ENCODE measurements at regions not wholly inside any gene's neighbourhood (a gene's known extent, or its start where the extent isn't known, plus 50 kb on each side); places are given as distances from the start of the nearest gene placed in this dataset.

GRCh38 chr13:104967836-104968630 is 1567.4 kb downstream of the EFNB2 start:
- Histone ChIP-seq H3K27me3 (ENCODE audit: insufficient read depth, low read length) (no peaks in the 10 kb centered on the region), H3K4me2 (ENCODE audit: low read length) (no peak overlapping the region), H2AFZ (ENCODE audit: low read depth, low read length, poor library complexity, severe bottlenecking) (no peak overlapping the region), H4K20me1 (ENCODE audit: insufficient read depth) (no peaks in the 10 kb centered on the region), H3K4me1 (ENCODE audit: control insufficient read depth in 1 of 2, insufficient read depth in 2 of 2, low read length in 2 of 2) (no peaks in the 10 kb centered on the region), H3K4me3 (replicated peaks in 1 of 2; ENCODE audit: low read depth in 1 of 2, low read length in 2 of 2) (no peak overlapping the region), H3K27ac (ENCODE audit: low read depth, low read length) (no peak overlapping the region), H3K9me3 (ENCODE audit: control insufficient read depth in 1 of 2, insufficient read depth in 1 of 2, low read depth in 1 of 2, low read length in 2 of 2) (no peaks in the 10 kb centered on the region), H3K36me3 (ENCODE audit: control insufficient read depth in 1 of 2, insufficient read depth in 2 of 2, low read length in 2 of 2) (no peaks in the 10 kb centered on the region), H3K9ac (ENCODE audit: low read length) (no peak overlapping the region), H3K79me2 (ENCODE audit: insufficient read depth, low read length) (no peaks in the 10 kb centered on the region), H3K9me2 (ENCODE audit: insufficient read depth) (no peaks in the 10 kb centered on the region)
- POLR2A ChIA-PET: no interaction called here
- CTCF ChIA-PET: no interaction called here
- RAD21 ChIA-PET (ENCODE audit: low non-redundant PET in 1 of 2, low total read pairs in 2 of 2, uncharacterized antibody in 2 of 2, unreplicated experiment in 2 of 2): no interaction called here
- intact Hi-C loops (cut with micrococcal nuclease): no loop called here
- no peak for TF ChIP-seq REST (IDR thresholded peaks at IDR 0.05; ENCODE audit: low read depth)
- no peak for TF ChIP-seq YY1 (IDR thresholded peaks at IDR 0.05; ENCODE audit: extremely low read depth, insufficient replicate concordance, low read depth, low read length)
- no TSS peak for BruUV-seq (replicated peaks)
- no peak for ATAC-seq
- no peak for DNase-seq (ENCODE audit: low read depth, low spot score)

GRCh38 chr13:104967376-104967775 is 1568.1 kb downstream of the EFNB2 start:
- Histone ChIP-seq H3K27me3 (ENCODE audit: insufficient read depth, low read length) (no peaks in the 10 kb centered on the region), H4K20me1 (ENCODE audit: insufficient read depth) (no peaks in the 10 kb centered on the region), H3K9me2 (ENCODE audit: insufficient read depth) (no peaks in the 10 kb centered on the region), H3K36me3 (ENCODE audit: control insufficient read depth in 1 of 2, insufficient read depth in 2 of 2, low read length in 2 of 2) (no peaks in the 10 kb centered on the region), H3K79me2 (ENCODE audit: insufficient read depth, low read length) (no peaks in the 10 kb centered on the region), H3K4me3 (replicated peaks in 1 of 2; ENCODE audit: low read depth in 1 of 2, low read length in 2 of 2) (no peak overlapping the region), H3K4me2 (ENCODE audit: low read length) (no peak overlapping the region), H3K4me1 (ENCODE audit: control insufficient read depth in 1 of 2, insufficient read depth in 2 of 2, low read length in 2 of 2) (no peaks in the 10 kb centered on the region), H3K9me3 (ENCODE audit: control insufficient read depth in 1 of 2, insufficient read depth in 1 of 2, low read depth in 1 of 2, low read length in 2 of 2) (no peaks in the 10 kb centered on the region), H2AFZ (ENCODE audit: low read depth, low read length, poor library complexity, severe bottlenecking) (no peak overlapping the region), H3K9ac (ENCODE audit: low read length) (no peak overlapping the region), H3K27ac (ENCODE audit: low read depth, low read length) (no peak overlapping the region)
- intact Hi-C loops (cut with micrococcal nuclease): no loop called here
- ChIA-PET RAD21 (ENCODE audit: low non-redundant PET in 1 of 2, low total read pairs in 2 of 2, uncharacterized antibody in 2 of 2, unreplicated experiment in 2 of 2) (no interaction called here), CTCF (no interaction called here), POLR2A (no interaction called here)
- DNase-seq (ENCODE audit: low read depth, low spot score) (no peak), ATAC-seq (no peak)
- BruUV-seq (replicated peaks): no TSS peak
- no peak for TF ChIP-seq TCF7L2 (IDR thresholded peaks at IDR 0.05; ENCODE audit: borderline replicate concordance, extremely low read depth, insufficient read depth, insufficient read length)
- TF ChIP-seq MAX (IDR thresholded peaks at IDR 0.05): no peak
- TF ChIP-seq ZFX (IDR thresholded peaks at IDR 0.05): no peak
- TF ChIP-seq SRF (IDR thresholded peaks at IDR 0.05; ENCODE audit: low read depth): no peak
- TF ChIP-seq JUND (IDR thresholded peaks at IDR 0.05): no peak
- TF ChIP-seq YY1 (IDR thresholded peaks at IDR 0.05; ENCODE audit: extremely low read depth, insufficient replicate concordance, low read depth, low read length): no peak
- no peak for TF ChIP-seq EZH2phosphoT487 (IDR thresholded peaks at IDR 0.05; ENCODE audit: borderline replicate concordance)
- no peak for TF ChIP-seq SIN3A (IDR thresholded peaks at IDR 0.05; ENCODE audit: low read depth)
- no peak for TF ChIP-seq POLR2A (IDR thresholded peaks at IDR 0.05; ENCODE audit: borderline replicate concordance, extremely low read depth, insufficient read depth, insufficient read length)
- TF ChIP-seq CTCF (IDR thresholded peaks at IDR 0.05 in 2 of 3, conservative IDR thresholded peaks at IDR 0.05 in 1 of 3; ENCODE audit: borderline replicate concordance in 1 of 3, insufficient read depth in 1 of 3, low read depth in 2 of 3, low read length in 2 of 3): no peak
- no peak for TF ChIP-seq FOSL1 (IDR thresholded peaks at IDR 0.05; ENCODE audit: low read depth)
- TF ChIP-seq ELF1 (IDR thresholded peaks at IDR 0.05; ENCODE audit: borderline replicate concordance, low read depth): no peak
- no peak for TF ChIP-seq CBX3 (IDR thresholded peaks at IDR 0.05; ENCODE audit: low read depth)
- no peak for TF ChIP-seq CEBPB (IDR thresholded peaks at IDR 0.05; ENCODE audit: low read depth)
- no peak for TF ChIP-seq ZNF274 (IDR thresholded peaks at IDR 0.05; ENCODE audit: low read depth, low read length)

Measured in HCT116 (cell line).